SU-DHL-6 (cell line): ENCODE measurements at regions not wholly inside any gene's neighbourhood (a gene's known extent, or its start where the extent isn't known, plus 50 kb on each side); places are given as distances from the start of the nearest gene placed in this dataset.

Source experiments
- CTCF ChIP-seq: fragments of 200-600 bp; sonication (generic); IDR thresholded peaks from one replicate; pipeline ENCODE4 v1.5.1; 2017; ENCODE audit warnings: antibody characterized with exemption, mild to moderate bottlenecking, low read length, moderate library complexity; ENCODE audit not compliant: insufficient read depth, poor library complexity, severe bottlenecking
- EZH2phosphoT487 ChIP-seq: fragments of 200-600 bp; sonication (generic), shearing (Covaris generic); conservative IDR thresholded peaks from 2 replicates; pipeline ENCODE4 v1.6.1; 2018; ENCODE audit warnings: mild to moderate bottlenecking, antibody characterized with exemption, low read length, moderate library complexity, mixed read lengths

- TF ChIP-seq CTCF (no peak), EZH2phosphoT487 (no peak)
Measured at GRCh38 chr7:34438436-34438835, 219.6 kb upstream of the NPSR1 start.
